ENCODE measurements at regions not wholly inside any gene's neighbourhood (a gene's known extent, or its start where the extent isn't known, plus 50 kb on each side); places are given as distances from the start of the nearest gene placed in this dataset.

DNA sequence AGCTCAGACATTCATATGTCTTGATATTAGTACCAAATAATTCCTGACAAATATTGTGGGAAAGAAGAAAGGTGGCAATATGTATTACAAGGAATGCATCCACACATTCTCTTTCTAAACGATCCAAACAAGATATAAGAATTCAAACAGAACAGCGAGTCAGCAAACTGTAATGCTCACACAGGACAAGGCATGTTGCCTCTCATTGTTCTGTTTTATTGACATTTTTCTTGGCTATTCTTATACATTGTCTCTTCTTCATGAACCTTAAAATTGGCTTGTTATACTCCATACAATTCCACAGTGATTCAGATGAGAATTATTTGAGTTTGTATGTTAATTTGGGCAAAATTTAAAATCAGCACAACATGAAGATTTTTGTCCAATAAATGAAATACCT lies 189.1 kb downstream of the HS3ST3B1 start:
- Histone ChIP-seq H3K79me2 (ENCODE audit: insufficient read depth, low read length) (no peaks in the 10 kb centered on the region), H3K4me1 (ENCODE audit: insufficient read depth, low read length) (no peaks in the 10 kb centered on the region), H4K20me1 (ENCODE audit: insufficient read depth, low read length) (no peaks in the 10 kb centered on the region), H3K4me2 (ENCODE audit: insufficient read depth, low read length) (no peak overlapping the region), H2AFZ (ENCODE audit: low read length) (no peak overlapping the region), H3K9me3 (ENCODE audit: low read depth, low read length) (no peaks in the 10 kb centered on the region), H3K36me3 (ENCODE audit: insufficient read depth, low read length) (no peaks in the 10 kb centered on the region), H3K27me3 (ENCODE audit: insufficient read depth, low read length) (no peaks in the 10 kb centered on the region), H3K4me3 (ENCODE audit: insufficient read depth, low read length) (no peak overlapping the region), H3K27ac (ENCODE audit: low read depth, low read length) (no peak overlapping the region)
- no peak for DNase-seq (ENCODE audit: insufficient read length, low spot score, missing footprints)
- TF ChIP-seq, protein P1, sequence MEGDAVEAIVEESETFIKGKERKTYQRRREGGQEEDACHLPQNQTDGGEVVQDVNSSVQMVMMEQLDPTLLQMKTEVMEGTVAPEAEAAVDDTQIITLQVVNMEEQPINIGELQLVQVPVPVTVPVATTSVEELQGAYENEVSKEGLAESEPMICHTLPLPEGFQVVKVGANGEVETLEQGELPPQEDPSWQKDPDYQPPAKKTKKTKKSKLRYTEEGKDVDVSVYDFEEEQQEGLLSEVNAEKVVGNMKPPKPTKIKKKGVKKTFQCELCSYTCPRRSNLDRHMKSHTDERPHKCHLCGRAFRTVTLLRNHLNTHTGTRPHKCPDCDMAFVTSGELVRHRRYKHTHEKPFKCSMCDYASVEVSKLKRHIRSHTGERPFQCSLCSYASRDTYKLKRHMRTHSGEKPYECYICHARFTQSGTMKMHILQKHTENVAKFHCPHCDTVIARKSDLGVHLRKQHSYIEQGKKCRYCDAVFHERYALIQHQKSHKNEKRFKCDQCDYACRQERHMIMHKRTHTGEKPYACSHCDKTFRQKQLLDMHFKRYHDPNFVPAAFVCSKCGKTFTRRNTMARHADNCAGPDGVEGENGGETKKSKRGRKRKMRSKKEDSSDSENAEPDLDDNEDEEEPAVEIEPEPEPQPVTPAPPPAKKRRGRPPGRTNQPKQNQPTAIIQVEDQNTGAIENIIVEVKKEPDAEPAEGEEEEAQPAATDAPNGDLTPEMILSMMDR (IDR thresholded peaks at IDR 0.05; ENCODE audit: extremely low read depth, low read depth, low read length) = no peak

DNA sequence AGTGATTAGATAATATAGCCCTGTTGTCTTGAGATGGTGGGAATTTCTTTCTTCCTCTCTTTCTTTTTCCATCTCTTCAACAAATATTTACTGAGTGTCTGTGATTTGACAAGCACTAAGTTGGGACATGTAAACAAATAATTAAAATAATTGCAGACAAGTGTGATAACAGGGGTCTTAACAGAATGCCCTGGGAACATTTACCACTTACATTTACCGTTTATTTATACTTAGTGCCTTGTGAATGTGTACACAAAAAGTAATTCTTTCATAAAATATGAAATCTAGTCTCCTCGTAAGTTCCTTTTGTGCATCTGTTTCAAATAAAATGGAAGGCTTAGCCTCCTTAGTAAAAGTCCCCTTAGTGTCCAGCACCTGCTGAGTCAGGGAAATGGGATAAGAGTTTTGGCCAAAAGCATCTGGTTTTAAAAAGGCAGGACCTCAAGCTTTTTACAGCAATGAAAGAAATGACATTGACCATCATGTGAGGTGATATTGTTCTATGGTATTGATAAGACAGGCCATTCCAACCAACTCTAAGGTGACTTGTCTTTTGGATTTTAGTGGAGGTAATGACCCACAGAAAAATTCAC lies 188.2 kb downstream of the HS3ST3B1 start:
- H3K4me1 ChIP-seq (ENCODE audit: insufficient read depth, low read length) = no peaks in the 10 kb centered on the region
- H3K4me2 ChIP-seq (ENCODE audit: insufficient read depth, low read length) = no peak overlapping the region
- H3K27me3 ChIP-seq (ENCODE audit: insufficient read depth, low read length) = no peaks in the 10 kb centered on the region
- TF ChIP-seq, protein P1 (IDR thresholded peaks at IDR 0.05; ENCODE audit: extremely low read depth, low read depth, low read length) = no peak
- no peaks in the 10 kb centered on the region for H3K79me2 ChIP-seq (ENCODE audit: insufficient read depth, low read length)
- H4K20me1 ChIP-seq (ENCODE audit: insufficient read depth, low read length) = no peaks in the 10 kb centered on the region
- H3K36me3 ChIP-seq (ENCODE audit: insufficient read depth, low read length) = no peaks in the 10 kb centered on the region
- H3K4me3 ChIP-seq (ENCODE audit: insufficient read depth, low read length) = no peak overlapping the region
- DNase-seq (ENCODE audit: insufficient read length, low spot score, missing footprints) = no peak
- H3K9me3 ChIP-seq (ENCODE audit: low read depth, low read length) = no peaks in the 10 kb centered on the region
- H2AFZ ChIP-seq (ENCODE audit: low read length) = no peak overlapping the region
- H3K27ac ChIP-seq (ENCODE audit: low read depth, low read length) = no peak overlapping the region

DNA sequence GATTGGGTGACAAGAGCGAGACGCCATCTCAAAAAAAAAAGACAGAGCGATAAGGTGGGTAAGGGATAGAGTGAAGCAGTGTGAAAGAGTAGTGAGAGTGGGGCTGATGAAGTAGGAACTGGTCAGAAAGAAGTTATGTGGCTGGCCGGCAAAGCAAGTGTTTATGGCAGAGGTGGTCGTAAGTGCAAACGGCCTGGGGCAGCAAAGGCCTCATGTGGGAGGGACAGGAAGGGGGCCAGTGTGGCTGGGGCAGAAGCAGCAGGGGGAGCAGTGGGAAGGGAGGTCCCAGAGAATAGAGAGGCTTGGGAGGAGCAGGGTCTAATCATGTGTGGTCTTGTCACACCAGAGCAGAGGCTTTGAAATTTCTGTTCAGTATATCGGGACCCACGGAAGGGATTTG lies 186.2 kb downstream of the HS3ST3B1 start:
- no peak overlapping the region for H3K4me2 ChIP-seq (ENCODE audit: insufficient read depth, low read length)
- no peaks in the 10 kb centered on the region for H3K36me3 ChIP-seq (ENCODE audit: insufficient read depth, low read length)
- TF ChIP-seq, protein P1 (IDR thresholded peaks at IDR 0.05; ENCODE audit: extremely low read depth, low read depth, low read length) = no peak
- H3K9me3 ChIP-seq (ENCODE audit: low read depth, low read length) = no peaks in the 10 kb centered on the region
- no peak overlapping the region for H3K4me3 ChIP-seq (ENCODE audit: insufficient read depth, low read length)
- no peaks in the 10 kb centered on the region for H4K20me1 ChIP-seq (ENCODE audit: insufficient read depth, low read length)
- H3K79me2 ChIP-seq (ENCODE audit: insufficient read depth, low read length) = no peaks in the 10 kb centered on the region
- H3K27me3 ChIP-seq (ENCODE audit: insufficient read depth, low read length) = no peaks in the 10 kb centered on the region
- DNase-seq (ENCODE audit: insufficient read length, low spot score, missing footprints) = no peak
- H3K4me1 ChIP-seq (ENCODE audit: insufficient read depth, low read length) = no peaks in the 10 kb centered on the region
- no peak overlapping the region for H2AFZ ChIP-seq (ENCODE audit: low read length)
- H3K27ac ChIP-seq (ENCODE audit: low read depth, low read length) = no peak overlapping the region

DNA sequence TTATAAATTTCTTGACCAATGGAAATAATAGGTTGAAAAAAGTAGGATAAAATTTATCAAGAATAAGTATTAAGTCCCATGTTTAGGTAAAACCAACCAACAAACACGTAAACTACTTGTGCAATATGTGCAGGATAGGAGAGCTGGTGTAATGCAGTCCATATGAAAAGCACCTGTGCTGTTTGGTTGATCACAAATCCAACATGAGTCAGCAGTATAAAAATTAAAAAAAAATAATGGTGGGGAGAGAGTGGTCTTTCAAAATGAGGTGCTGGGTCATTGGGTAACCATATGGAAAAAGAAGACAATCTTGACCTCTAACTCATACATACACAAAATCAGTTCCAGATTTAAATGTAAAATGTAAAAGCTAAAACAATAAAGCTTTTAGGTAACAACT lies 181.8 kb downstream of the HS3ST3B1 start:
- Histone ChIP-seq H3K4me3 (ENCODE audit: insufficient read depth, low read length) (no peak overlapping the region), H3K4me1 (ENCODE audit: insufficient read depth, low read length) (no peaks in the 10 kb centered on the region), H3K27ac (ENCODE audit: low read depth, low read length) (no peak overlapping the region), H3K79me2 (ENCODE audit: insufficient read depth, low read length) (no peaks in the 10 kb centered on the region), H3K27me3 (ENCODE audit: insufficient read depth, low read length) (peaks cover 2% of the 10 kb centered on the region), H4K20me1 (ENCODE audit: insufficient read depth, low read length) (no peaks in the 10 kb centered on the region), H3K9me3 (ENCODE audit: low read depth, low read length) (no peaks in the 10 kb centered on the region), H2AFZ (ENCODE audit: low read length) (no peak overlapping the region), H3K36me3 (ENCODE audit: insufficient read depth, low read length) (no peaks in the 10 kb centered on the region), H3K4me2 (ENCODE audit: insufficient read depth, low read length) (no peak overlapping the region)
- TF ChIP-seq, protein P1 (IDR thresholded peaks at IDR 0.05; ENCODE audit: extremely low read depth, low read depth, low read length) = no peak
- DNase-seq (ENCODE audit: insufficient read length, low spot score, missing footprints) = no peak
